C1 segment of cervical spinal cord (tissue), 14 donors: ENCODE measurements at regions not wholly inside any gene's neighbourhood (a gene's known extent, or its start where the extent isn't known, plus 50 kb on each side); places are given as distances from the start of the nearest gene placed in this dataset.
A peak's percentile ranks its signal among the peaks of the same experiment; 100 is the strongest.

Experiments
- DNase-seq, 14 donors: peaks; one replicate each; lab custom pipeline; 2025; lab: John Stamatoyannopoulos, UW

DNA sequence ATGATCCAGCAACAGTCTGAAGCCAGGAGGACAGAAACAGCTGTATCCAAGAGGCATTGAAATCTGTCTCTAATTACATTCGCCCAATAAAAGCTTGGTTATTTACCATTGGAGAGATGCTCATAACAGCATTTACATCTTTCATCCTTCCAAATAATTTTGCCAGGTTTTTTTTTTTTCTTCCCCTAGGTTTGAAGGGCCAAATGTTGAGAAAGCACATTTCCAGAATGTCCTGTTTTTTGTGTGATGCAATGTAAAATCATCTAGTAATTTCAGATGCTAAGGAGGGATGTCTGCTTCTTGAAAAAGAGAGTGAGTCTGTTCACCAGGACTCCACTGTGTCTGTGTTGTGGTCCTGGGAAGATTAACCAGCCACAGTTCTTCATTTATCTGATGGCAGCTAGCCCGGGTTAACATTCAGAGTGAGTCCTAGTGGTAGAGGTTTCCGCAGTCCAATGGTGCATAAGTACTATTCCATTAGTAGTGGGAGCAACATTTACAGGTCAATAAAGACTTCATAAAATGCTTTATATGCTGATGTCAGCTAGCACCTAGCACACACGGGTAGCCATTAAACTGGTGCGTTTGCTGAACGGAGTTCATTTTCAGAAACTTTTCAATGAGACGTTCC lies 406.8 kb downstream of the STIM2 start:
- DNase-seq: no peak

DNA sequence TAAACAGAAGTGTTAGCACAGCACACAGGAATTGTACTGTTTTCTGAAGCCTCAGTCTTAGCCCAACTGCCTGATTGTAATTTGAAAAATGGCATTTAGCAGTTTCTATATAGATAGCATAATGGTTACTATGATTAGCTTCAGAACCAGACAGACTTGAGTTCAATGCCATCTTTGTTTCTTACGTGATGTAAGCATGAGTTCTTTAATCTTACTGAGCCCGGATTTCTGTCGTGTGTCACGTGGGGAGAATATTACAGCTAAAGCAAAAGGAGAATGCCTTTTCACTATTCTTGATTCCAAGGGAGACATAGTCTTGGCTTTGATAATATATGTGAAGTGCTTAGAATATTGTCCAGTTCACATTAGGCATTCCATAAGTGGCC lies 407.3 kb downstream of the STIM2 start:
- no peak for DNase-seq

DNA sequence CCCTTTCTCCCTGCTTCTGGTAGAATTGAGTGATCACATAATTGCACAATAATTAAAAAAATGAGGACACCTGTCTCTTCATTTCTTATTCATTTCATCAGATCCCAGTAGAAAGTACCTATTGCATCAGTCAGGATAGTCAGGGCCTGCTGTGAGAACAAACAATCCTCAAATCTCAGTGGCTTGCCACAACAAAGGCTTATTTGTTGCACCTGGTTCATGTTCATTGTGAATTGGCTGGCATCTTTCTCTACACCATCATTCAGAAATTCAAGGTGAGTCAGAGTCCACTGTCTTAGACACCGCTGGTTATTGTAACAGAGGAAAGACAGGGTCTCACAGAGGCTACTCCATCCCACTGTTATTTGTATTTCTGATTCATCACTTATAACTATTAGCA lies 409.8 kb downstream of the STIM2 start:
- no peak for DNase-seq

DNA sequence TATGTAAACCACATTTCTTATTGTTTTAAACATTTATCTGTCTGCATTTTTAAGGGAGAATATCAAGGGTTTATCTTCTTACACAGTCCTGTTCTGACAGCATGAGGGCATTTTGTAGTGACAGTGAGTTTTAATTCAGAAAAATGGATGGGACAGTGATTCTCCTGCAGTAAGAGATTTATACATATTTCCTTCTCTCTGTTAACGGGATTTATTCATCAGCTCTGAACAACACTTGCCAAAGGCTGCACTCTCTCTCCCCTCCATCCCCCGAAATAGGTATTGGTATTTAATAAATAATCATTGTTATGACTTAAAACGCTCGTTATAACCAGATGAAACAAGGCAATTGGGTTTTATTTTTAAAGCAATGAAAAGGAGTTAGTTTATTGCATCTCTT lies 410.9 kb downstream of the STIM2 start:
- no peak for DNase-seq

DNA sequence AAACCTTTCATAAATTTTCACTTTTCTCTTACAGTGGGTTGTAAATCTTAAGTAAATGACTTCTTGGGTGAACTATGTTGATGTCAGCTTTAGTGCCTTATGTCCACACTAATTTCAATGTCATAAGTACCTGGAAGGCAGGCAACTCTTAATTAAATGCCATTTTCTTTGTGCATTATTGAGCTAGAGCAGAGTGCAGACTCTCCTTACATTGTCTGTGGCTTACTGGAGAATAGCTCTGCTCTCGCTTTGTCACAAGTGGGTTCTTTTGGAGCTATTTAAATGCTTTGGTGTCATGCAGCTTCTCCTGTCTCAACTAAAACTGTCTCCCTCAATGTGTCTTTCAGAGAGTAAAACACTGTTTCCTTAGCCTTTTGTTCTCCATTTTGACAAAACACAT lies 411.6 kb downstream of the STIM2 start:
- DNase-seq: no peak

DNA sequence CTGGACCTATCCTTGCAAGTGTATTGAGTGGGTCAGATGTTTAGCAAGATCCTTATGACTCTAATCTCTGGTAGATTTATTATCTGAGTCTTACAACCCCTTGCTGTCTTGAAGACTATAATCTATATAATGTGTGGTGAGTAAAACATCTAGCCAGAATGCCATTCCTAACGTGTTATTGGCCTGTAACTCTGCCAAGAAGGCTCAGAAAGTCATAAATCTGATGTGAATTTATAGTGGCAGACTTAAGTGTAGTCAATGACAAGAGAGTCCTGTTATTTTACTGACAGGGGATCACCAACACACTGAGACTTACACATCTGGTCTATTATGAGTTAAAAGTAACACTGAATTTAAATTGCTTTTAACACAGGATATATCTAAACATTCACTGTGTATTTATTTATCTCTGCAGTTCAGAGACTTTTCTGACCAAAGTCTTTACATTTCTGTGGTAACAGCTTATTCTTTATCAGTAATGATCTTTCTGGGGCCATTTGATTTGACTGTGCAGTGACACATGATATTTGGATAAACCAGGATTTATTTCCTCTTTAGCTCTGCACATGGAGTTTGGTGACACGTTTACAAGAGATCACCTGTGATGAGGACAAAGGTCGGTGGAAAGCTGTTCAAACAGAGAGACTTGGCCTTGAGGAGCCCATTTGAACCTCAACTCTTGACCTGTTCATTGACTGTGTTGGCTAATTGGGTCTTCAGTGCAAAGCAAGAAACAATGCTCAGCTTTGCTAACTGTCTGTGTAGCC lies 415.8 kb downstream of the STIM2 start:
- no peak for DNase-seq

DNA sequence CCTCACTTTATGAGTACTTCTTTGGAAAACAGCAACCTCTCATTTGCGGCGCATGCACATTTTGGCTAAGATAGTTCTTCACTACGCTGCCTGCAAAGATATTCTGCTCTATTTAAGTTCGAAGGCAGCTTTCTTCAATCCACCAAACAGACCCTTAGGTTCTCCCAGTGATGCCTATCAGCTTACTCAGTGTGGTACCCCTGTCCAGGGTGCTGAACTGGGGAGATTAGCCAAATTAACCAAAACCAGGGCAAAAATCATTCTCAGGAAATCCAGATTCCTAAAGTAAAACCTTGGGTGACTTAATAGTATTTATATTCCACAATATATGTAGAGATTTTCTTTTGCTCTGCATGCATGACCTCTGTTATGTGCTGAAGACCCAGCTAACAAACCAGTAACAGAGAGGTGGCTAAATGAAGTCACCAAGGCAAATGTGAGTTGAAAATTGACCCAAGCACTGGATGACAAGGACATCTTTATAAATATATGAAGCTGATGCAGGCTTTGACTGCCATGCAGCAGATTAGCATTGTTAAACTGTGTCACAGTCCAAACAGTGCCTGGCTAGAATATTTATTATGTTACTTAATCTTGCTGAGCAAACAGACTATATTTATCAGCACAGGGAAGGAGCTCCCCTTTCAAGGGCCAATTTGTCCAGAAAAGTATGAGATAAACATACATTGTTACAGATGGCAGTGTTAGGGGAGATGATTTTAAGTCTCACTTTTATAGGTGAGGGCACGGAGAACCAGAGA lies 418.2 kb downstream of the STIM2 start:
- DNase-seq: no peak

DNA sequence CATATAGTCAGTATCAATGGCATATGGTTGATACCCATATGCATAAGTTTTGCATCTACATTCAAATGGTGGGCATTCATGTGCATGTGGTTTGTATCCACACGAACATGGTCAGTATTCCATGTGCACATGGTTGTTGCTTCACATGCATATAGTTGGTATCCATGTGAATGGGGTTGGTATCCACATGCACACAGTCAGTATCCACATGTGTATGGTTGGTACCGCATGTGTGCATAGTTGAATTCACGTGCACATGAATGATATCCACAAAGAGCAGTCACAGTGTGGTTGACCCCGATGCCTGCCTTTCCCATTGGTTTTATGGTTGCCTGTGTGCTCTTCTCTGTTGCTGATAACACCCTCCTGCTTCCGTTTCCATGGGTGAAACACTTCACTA lies 427.9 kb downstream of the STIM2 start:
- DNase-seq: no peak

DNA sequence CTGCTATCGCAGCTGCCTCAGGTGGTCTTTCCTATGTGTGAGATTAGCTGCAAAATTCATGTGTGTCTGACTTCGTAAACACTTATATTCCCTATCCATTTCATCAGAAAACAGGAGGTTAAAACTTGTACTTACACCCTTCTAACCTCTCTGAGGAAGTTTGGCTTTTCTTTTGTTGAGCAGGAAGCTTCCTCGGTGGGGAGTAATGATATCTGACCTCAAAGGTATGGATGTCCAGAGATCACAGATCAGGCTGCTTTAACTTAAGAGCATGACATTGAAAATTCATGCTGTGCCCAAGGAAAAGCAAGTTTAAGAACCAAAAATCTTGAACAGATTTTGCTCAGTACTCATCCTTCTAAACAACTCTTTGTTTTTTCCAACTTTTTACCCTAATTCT lies 429.1 kb downstream of the STIM2 start:
- DNase-seq: no peak

DNA sequence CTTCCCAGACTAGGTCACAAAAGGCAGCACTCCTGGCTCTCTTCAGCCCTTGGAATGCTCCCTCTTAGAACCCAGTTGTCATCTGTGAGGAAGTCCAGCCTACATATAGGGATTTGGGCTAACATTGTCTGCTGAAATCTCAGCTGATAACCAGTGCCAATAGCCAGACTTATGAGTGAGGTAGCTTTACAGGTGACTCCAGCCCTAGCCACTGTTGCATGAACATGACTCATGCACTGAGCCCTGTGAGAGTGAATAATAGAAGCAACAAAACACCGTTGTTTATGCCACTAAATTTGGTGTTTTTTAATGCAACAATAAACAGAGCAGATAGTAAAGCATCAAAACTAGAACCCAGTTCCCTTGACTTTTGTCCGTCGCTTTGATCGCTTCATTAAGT lies 433.2 kb downstream of the STIM2 start:
- DNase-seq: no peak

DNA sequence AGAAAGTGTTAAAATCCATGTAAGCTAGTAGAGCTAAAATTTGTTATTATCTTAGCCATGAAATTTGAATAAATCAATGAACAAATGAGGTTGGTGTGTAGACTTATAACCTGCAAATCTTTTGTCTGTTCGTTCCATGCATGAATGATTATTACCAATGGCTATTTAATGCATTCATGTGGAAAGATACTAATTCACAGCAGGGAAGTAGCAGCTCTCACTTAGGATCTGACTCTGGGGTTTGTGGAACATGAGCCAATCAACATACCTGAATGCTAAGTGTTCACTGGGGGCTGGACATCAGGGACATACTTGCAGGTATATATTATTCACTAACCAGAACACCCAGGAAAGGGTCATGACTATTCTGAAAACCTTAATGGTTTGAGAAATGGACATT lies 444.1 kb downstream of the STIM2 start:
- no peak for DNase-seq

DNA sequence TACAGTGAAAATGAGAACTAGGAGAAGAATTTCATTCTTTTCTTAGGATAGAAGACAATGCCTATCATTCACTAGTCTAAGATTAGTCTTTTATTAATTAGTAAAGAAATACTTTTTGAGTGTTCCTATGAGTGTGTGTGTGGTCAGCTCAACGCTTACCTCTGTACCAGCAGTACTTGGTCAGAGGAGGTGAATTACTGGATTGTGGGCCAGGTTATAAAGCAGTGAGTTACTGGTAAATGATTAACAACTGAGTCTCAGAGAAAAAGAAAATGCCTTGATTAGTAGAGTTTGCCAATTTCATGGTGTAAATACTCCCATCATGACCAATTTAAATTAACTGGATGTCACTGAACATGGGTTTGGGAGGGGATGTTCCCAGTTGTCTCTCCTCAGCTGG lies 444.6 kb downstream of the STIM2 start:
- no peak for DNase-seq

DNA sequence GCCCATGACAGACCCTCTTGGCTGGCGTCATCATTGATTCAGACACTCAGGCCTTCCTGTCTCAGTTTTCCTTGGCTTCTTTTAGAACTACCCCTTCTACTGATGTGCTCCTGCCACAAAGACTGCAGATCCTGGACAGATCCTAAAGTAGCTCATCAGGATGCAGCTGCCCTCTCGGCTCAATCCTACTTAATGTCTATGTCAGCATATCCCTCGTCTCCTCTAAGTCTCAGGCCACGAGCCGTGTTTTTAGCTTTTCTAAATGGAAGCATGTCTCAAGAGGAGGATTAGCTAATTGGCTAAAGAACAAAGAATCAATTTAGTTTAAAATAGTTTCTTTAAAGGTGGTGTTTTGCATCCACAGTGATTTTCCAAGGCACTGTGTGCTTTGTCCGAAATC lies 447.7 kb downstream of the STIM2 start:
- DNase-seq: no peak

DNA sequence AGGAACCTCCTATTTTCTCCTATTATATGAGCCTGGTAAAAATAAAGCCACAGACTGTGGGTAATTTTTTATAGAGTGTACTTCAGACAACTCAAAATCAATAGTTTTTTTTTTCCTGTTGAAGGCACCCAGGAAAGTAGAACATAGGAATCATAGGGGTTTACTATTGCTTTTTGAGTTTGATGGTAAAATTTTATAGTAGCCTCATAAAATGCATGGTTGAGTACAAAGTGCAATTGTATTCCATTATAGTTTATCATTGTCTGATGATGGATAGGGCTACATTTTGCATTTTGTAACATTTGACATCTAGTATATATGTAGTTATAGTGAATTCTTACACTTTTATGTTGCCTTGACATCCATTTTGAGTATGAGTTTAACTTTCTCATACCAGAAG lies 455.0 kb downstream of the STIM2 start:
- no peak for DNase-seq

DNA sequence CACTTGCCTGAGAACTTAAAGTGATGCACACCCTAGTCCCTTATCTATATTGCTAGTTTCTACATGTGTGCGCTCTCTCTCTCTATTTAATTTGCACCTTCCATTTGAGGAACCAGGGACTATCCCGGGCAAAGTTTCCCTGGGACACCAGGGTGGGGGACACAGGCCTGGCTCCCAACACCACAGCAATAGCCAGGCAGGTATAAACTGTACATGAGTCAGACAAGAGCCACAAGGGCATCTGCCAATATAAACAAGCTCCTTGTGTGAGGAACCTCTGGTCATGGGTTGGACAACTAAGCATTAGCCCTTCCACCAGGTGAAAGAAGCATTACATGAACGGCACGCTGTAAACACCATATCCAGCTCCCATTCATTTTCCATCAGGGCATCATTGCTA lies 455.5 kb downstream of the STIM2 start:
- DNase-seq: no peak

DNA sequence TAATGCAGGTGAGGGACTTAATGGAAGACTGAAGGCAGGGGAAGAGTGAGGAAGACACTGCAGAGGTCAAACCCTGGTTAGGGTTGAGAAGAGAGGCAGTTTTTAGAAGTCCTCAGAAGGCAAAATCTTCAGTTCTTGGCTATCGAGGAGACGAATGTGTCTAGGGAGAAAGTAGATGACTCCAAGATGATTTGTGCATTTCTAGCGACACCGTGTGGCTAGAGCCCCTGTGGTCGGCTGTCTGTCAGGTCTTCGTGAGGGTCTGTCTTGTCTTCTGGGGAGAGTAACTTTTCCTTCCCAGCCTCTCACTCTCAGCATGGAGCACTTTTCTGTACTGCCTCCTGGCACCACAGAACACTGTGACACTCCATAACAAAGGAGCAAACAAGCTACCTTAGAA lies 458.1 kb downstream of the STIM2 start:
- DNase-seq: peak in 7 of 14 donors; percentile 0 to 6 (median 3)

DNA sequence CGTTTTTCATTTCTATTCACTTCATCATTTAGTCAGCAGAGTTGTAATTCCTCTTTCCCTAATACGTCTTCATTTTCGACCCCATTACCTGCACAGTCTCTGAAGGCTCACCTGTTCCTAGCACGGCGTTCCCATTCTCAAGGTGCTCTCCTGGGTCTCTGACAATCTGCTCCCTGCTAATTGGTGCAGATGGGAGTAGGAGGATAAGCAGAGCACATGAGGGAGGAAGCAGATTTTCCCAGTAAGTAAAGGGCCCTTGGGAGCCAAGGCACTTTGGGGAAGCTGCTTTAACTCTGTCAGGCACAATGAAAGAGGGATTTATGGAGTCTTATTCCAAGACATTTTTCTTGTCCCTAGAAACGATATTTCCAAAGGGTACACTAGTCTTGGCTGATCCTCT lies 466.4 kb downstream of the STIM2 start:
- DNase-seq: no peak

DNA sequence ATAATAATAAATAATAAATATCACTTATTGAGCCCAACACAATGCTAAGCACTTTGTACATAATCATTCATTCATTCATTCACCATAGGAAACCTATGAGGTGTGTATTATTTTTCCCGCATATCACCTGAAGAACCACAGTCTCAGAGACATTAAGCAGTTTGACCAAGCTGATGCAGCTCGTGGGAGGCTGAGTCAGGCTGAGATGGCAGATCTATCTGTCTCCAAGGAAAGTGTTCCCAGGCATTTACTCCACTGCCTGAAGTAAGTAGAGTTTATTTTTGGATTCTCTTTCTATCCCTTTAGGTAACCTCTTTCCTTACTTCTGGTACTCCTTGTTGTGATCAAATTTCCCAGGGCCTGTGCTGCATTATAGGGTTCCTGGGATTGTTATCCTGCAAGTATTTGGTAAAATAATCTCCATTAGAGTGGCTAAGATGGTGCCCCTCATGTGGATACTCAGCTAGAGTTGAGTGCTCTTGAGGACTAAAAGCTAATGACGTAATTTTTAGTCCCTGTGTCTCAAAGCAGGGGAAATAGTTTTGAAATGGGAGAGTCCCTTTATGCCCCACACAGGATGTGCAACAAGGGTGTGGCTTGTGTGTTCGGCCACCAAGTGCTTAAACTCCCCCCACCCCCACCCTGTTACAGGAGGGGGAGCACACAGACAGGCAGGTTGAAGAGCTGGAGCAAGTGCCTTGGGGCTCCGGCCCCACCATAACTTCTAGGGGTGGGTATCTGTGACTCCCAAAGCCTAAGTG lies 467.0 kb downstream of the STIM2 start:
- no peak for DNase-seq

DNA sequence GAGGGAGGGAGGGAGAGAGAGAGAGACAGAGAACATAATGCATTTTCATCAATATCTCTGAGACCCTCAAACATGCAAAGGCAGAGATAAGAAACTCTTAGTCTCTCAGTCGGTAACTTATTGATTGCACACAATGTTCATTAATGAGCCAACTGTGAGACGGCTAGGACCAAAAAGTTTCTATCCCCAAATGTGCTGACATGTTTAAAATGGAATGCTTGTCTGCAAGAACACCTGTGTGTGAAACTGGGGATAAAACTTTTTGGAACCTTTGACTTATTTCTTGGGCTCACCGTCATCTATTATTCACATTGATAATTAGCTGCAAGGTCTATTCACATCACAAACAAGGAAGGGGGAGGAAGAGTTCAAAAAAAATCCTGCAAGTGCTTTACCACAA lies 477.9 kb downstream of the STIM2 start:
- no peak for DNase-seq

DNA sequence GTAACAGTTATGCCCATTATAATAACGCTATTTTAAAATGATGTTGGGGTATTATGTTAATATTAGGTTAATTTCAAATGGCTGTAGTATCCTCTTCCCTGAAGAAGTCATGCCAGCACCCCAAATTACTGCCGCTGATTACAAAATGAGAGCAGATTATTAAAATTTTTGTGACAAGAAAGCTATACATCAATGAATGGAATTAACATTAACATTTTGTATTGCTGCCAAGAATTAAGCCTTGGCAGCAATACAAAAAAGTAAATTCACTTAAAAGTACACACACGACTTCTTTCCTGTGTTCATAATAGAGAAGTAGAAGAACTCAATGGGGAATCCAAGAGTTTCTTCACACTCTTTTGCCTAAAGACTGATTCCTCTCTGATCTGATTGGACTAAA lies 482.8 kb downstream of the STIM2 start:
- no peak for DNase-seq

DNA sequence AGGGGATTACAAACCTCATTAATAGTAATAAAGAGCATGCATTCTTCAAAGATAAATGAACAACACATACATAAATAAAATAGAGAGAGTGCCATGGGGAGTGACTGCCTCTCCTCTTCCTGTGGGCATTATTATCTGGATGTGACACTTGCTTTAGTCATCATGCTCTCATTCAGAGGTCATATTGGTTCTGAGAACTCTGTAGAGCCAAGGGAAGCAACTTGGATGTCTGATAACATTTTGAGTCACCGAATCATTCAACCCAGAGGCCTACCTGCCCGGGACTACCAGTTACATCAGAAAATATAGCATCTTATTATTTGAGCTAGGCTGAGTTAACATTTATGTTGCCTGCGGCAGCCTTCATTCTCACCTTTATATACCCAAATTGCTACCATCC lies 489.5 kb downstream of the STIM2 start:
- DNase-seq: no peak

DNA sequence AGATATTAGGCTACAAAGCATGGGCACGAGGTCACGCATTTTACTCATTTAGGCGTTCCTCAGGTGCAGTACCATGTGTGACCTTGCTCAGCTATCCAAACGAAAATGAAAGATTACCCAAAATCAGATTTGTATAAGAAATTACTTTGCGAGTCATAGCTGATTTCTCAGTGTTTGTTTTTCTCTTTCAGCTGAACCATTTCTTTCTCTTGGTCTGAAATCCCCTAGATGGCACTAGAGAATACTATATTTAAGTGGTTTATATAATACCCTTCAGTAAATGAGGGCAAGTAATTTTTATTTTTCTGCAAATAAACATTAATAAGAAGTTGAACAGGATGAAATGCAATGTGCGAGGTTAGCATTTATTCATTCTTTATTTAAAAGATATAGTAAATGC lies 496.6 kb downstream of the STIM2 start:
- DNase-seq: no peak
